Spleen (tissue), 11 donors: ENCODE measurements at regions not wholly inside any gene's neighbourhood (a gene's known extent, or its start where the extent isn't known, plus 50 kb on each side); places are given as distances from the start of the nearest gene placed in this dataset.

Experiments
- DNase-seq: peaks from one replicate; pipeline ENCODE4 v3.0.0-alpha.2; 2020
- H3K27ac ChIP-seq, 8 donors: fragments of 200-600 bp; sonication (generic) in 7 of 8; 1 replicate in 4 of 8; 2 replicates in 4 of 8; pipeline versions ENCODE4 v1.5.0 to v1.8.0; 2016 to 2021; ENCODE audit warnings: inconsistent platforms in 4 of 8, mild to moderate bottlenecking in 4 of 8, moderate library complexity in 1 of 8
- H3K27me3 ChIP-seq, 7 donors: fragments of 200-600 bp; sonication (generic) in 6 of 7; replicated peaks in 1 of 7; 1 replicate in 4 of 7; 2 replicates in 3 of 7; pipeline versions ENCODE4 v1.5.0 to v1.8.0; 2016 to 2021; ENCODE audit warnings: inconsistent platforms in 3 of 7, mild to moderate bottlenecking in 1 of 7
- H3K36me3 ChIP-seq, 6 donors: fragments of 200-600 bp; sonication (generic) in 5 of 6; 1 replicate in 4 of 6; 2 replicates in 2 of 6; pipeline versions ENCODE4 v1.5.0 to v1.8.0; 2016 to 2021; ENCODE audit warnings: inconsistent platforms in 2 of 6
- H3K4me1 ChIP-seq, 6 donors: fragments of 200-600 bp; sonication (generic) in 5 of 6; 1 replicate in 3 of 6; 2 replicates in 3 of 6; pipeline versions ENCODE4 v1.5.0 to v1.8.0; 2016 to 2021; ENCODE audit warnings: inconsistent platforms in 3 of 6
- H3K4me3 ChIP-seq, 8 donors: fragments of 200-600 bp; sonication (generic) in 7 of 8; 1 replicate in 4 of 8; 2 replicates in 4 of 8; pipeline versions ENCODE4 v1.5.0 to v1.8.0; 2016 to 2021; ENCODE audit warnings: inconsistent platforms in 4 of 8, mild to moderate bottlenecking in 4 of 8, moderate library complexity in 2 of 8
- H3K9me3 ChIP-seq, 8 donors: fragments of 200-600 bp; sonication (generic) in 7 of 8; 1 replicate in 4 of 8; 2 replicates in 4 of 8; pipeline versions ENCODE4 v1.5.0 to v1.8.0; 2016 to 2021; ENCODE audit warnings: inconsistent platforms in 4 of 8
- POLR2A ChIP-seq, 3 donors: fragments of 450-650 bp; IDR thresholded peaks; one replicate each; pipeline ENCODE4 v1.5.1; 2017; ENCODE audit warnings: antibody characterized with exemption in 3 of 3, mild to moderate bottlenecking in 1 of 3
- POLR2AphosphoS5 ChIP-seq, 3 donors: sonication (generic); formaldehyde crosslinking; IDR thresholded peaks; one replicate each; pipeline ENCODE4 v1.5.1; 2017; ENCODE audit warnings: antibody characterized with exemption in 3 of 3
- WGBS, 5 donors: extraction: QIAGEN DNeasy Blood & Tissue Kit in 3 of 5; methylation state at CpG; one replicate each; pipeline versions ENCODE4 v1.1.5 to v1.1.7; 2013 to 2018; 5-methylcytosine and 5-hydroxymethylcytosine counted together
- intact Hi-C: fragments of 100-400 bp; cut with DNase I; formaldehyde crosslinking; loops from one replicate; pipeline ENCODE4 v1.15.0; 2023; ENCODE audit warnings: low total_unique reads
- TF ChIP-seq, protein P1 (sequence below), 11 experiments: fragments of 200-600 bp in 7 of 11; fragments of 450-650 bp in 4 of 11; sonication (generic) in 4 of 11; IDR thresholded peaks in 8 of 11; conservative IDR thresholded peaks in 3 of 11; 1 replicate in 7 of 11; 2 replicates in 4 of 11; pipeline versions ENCODE4 v1.4.0 to v1.8.0; 2016 to 2021; ENCODE audit warnings: antibody characterized with exemption in 11 of 11, inconsistent platforms in 4 of 11, mild to moderate bottlenecking in 1 of 11
- donor health status: healthy with polysubstance abuse.
- donor health status: DM: no; HTN: no; CAD: no; lungs with moderate emphysema.
- donor health status: DM: no; HTN: no; CAD: no.
- donor health status: Bipolar disorder and iron deficiency.
- donor health status: healthy.
- donor health status: DM: no; HTN: no; CAD: no.
- donor health status: DM: yes; HTN: yes; CAD: no.

DNA sequence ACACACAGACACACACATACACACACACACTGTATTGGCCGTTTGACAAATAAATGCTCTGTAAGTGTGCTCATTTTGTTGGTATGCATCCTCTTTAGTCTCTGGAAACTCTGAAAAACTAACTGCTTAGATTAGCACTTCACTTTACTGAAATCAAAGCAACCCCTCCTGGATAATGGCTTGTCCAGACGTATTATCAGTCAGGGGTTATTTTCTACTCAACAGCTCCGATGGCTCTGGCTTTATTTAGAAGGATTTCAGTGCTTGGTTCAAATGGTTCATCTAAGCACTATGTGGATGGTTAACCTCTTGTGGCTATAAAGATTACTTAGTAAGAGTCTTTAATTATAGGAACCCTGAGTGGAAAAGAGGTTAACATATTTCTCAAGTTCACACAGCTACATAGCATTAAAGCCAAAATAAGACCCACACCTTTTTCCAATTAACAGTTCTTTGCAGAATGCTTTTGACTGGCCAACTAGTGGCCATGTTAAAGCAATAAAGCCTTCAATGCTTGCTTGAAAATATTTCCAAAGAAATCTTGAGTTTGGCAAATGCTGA is 516.1 kb upstream of the NAALADL2 start:
- no peak for DNase-seq
- no peaks in the 10 kb centered on the region for H3K36me3 ChIP-seq

DNA sequence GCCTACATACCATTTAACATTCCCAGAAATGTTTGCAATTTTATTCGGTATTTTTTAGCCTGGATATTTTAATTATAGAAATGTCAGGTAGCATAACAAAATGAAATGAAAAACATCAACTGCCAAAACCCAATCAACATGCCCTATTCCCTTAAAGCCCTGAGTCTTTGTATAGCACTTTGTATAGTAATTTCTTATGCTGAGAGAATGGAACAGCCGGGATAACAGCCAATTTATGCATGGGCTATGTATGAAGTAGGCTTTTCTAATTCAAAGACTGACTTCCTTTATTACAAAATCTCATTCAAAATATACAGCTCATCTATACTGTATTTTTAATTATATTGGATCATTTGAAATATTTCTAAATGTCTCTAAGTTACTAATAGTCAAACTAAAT is 513.0 kb upstream of the NAALADL2 start:
- intact Hi-C loops, result no loop called here
- 86 to 94% (median 89%) methylated on average over 2 of the region's 2 CpGs for WGBS, 5 donors

More for the DNA sequence above, 516.1 kb upstream of the NAALADL2 start:
- intact Hi-C loops, result no loop called here
- Histone ChIP-seq H3K27ac (no peak overlapping the region), H3K27me3 (no peaks in the 10 kb centered on the region), H3K4me3 (no peak overlapping the region), H3K9me3 (no peaks in the 10 kb centered on the region), H3K4me1 (no peaks in the 10 kb centered on the region)
- 56 to 74% (median 68%) methylated on average over 3 of the region's 3 CpGs for WGBS, 5 donors
- TF ChIP-seq, protein P1, sequence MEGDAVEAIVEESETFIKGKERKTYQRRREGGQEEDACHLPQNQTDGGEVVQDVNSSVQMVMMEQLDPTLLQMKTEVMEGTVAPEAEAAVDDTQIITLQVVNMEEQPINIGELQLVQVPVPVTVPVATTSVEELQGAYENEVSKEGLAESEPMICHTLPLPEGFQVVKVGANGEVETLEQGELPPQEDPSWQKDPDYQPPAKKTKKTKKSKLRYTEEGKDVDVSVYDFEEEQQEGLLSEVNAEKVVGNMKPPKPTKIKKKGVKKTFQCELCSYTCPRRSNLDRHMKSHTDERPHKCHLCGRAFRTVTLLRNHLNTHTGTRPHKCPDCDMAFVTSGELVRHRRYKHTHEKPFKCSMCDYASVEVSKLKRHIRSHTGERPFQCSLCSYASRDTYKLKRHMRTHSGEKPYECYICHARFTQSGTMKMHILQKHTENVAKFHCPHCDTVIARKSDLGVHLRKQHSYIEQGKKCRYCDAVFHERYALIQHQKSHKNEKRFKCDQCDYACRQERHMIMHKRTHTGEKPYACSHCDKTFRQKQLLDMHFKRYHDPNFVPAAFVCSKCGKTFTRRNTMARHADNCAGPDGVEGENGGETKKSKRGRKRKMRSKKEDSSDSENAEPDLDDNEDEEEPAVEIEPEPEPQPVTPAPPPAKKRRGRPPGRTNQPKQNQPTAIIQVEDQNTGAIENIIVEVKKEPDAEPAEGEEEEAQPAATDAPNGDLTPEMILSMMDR (IDR thresholded peaks at IDR 0.05 in 8 of 11, conservative IDR thresholded peaks at IDR 0.05 in 3 of 11), result no peak
- TF ChIP-seq POLR2A (IDR thresholded peaks at IDR 0.05) (no peak), POLR2AphosphoS5 (IDR thresholded peaks at IDR 0.05) (no peak)

DNA sequence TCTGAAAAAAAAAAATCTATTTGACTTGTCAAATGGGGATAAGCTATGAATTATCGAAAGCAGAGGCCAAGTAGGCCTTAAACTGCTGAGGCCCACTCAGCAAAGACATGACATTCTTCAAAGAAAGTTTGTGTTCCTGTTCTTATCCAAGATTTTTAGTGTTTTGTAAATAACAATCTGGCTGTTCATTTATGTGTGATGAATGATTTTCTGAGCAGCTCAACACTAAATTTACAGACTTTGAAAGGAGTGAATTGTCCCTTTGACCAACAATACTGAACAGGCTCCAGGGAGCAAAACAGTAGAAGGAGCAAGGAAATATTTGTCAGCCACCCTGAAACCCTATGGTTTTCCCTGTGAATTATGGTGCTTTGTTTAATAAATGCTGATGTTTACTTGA is 512.6 kb upstream of the NAALADL2 start:
- WGBS, 5 donors, result 48 to 75% (median 64%) methylated on average over 1 of the region's 1 CpG
- no peaks in the 10 kb centered on the region for H3K27me3 ChIP-seq
- intact Hi-C loops, result no loop called here

More for the DNA sequence above, 513.0 kb upstream of the NAALADL2 start:
- no peaks in the 10 kb centered on the region for H3K36me3 ChIP-seq
- no peak overlapping the region for H3K27ac ChIP-seq
- peaks cover 0 to 6% (median 0%) of the 10 kb centered on the region in 8 donors for H3K9me3 ChIP-seq
- H3K4me1 ChIP-seq, result no peaks in the 10 kb centered on the region
- TF ChIP-seq POLR2AphosphoS5 (IDR thresholded peaks at IDR 0.05) (no peak), POLR2A (IDR thresholded peaks at IDR 0.05) (no peak)
- TF ChIP-seq, protein P1 (IDR thresholded peaks at IDR 0.05 in 8 of 11, conservative IDR thresholded peaks at IDR 0.05 in 3 of 11), result no peak
- no peak overlapping the region for H3K4me3 ChIP-seq
- no peak for DNase-seq
- no peaks in the 10 kb centered on the region for H3K27me3 ChIP-seq

DNA sequence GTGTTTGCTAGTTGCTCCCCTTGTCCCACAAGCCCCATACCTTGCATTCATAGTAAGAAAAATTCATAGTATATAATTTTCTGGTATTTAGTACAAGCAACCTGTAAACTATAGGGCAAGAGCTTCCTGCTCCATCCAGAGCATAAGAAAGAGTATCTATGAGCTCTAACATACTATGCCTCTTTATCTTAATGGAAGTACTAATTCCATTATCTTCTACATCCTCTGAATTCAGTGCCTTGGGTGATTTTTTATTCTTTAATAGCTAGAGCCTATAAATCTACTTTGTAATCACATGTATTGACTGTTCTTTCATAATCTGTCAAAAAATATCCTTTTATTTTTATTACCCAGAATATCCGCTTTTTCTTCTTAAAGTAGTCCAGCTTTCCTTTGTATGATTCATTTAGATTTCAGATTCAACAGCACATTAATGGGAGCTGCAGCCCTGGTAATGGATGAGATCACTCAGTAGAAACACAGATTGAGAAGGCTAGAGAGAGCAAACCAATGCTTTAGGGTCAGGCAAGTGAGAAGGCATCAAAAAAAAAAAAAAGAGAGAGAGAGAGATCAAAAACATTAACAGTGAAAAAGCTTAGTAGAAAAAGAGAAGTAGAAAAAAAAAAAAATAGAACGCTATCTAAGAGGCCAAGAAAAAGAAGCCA is 511.5 kb upstream of the NAALADL2 start:
- Histone ChIP-seq H3K4me1 (no peaks in the 10 kb centered on the region), H3K27ac (no peak overlapping the region), H3K27me3 (no peaks in the 10 kb centered on the region), H3K9me3 (peaks cover 0 to 14% (median 2%) of the 10 kb centered on the region in 8 donors), H3K36me3 (no peaks in the 10 kb centered on the region), H3K4me3 (no peak overlapping the region)
- DNase-seq, result no peak
- intact Hi-C loops, result no loop called here
- no peak for TF ChIP-seq POLR2A (IDR thresholded peaks at IDR 0.05)
- TF ChIP-seq POLR2AphosphoS5 (IDR thresholded peaks at IDR 0.05), result no peak
- TF ChIP-seq, protein P1 (IDR thresholded peaks at IDR 0.05 in 8 of 11, conservative IDR thresholded peaks at IDR 0.05 in 3 of 11), result no peak
- 93 to 97% (median 95%) methylated on average over 2 of the region's 2 CpGs for WGBS, 5 donors

More for the DNA sequence above, 512.6 kb upstream of the NAALADL2 start:
- TF ChIP-seq POLR2A (IDR thresholded peaks at IDR 0.05) (no peak), POLR2AphosphoS5 (IDR thresholded peaks at IDR 0.05) (no peak)
- TF ChIP-seq, protein P1 (IDR thresholded peaks at IDR 0.05 in 8 of 11, conservative IDR thresholded peaks at IDR 0.05 in 3 of 11), result no peak
- Histone ChIP-seq H3K9me3 (peaks cover 0 to 11% (median 2%) of the 10 kb centered on the region in 8 donors), H3K36me3 (no peaks in the 10 kb centered on the region), H3K4me3 (no peak overlapping the region), H3K27ac (no peak overlapping the region), H3K4me1 (no peaks in the 10 kb centered on the region)
- DNase-seq, result no peak
